ENCODE measurements at regions not wholly inside any gene's neighbourhood (a gene's known extent, or its start where the extent isn't known, plus 50 kb on each side); places are given as distances from the start of the nearest gene placed in this dataset.

DNA sequence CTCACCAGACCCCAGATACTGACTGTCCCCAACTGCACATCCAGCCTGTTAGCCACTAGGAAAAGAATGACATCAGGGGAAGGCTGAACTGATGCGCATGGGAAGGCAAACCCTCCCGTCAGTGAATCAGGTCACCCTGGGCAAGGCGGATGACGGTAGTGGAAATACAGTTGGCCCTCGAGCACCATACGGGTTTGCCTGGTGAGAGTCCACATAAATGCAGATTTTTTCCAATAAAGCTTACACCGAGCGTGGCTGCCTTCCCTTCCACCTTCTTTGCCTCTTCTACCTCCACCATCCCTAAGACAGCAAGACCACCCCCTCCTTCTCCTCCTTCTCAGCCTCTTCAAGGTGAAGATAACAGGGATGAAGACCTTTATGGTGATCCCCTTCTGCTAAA, 236.1 kb upstream of the TNRC6C start:
- no peak for DNase-seq

DNA sequence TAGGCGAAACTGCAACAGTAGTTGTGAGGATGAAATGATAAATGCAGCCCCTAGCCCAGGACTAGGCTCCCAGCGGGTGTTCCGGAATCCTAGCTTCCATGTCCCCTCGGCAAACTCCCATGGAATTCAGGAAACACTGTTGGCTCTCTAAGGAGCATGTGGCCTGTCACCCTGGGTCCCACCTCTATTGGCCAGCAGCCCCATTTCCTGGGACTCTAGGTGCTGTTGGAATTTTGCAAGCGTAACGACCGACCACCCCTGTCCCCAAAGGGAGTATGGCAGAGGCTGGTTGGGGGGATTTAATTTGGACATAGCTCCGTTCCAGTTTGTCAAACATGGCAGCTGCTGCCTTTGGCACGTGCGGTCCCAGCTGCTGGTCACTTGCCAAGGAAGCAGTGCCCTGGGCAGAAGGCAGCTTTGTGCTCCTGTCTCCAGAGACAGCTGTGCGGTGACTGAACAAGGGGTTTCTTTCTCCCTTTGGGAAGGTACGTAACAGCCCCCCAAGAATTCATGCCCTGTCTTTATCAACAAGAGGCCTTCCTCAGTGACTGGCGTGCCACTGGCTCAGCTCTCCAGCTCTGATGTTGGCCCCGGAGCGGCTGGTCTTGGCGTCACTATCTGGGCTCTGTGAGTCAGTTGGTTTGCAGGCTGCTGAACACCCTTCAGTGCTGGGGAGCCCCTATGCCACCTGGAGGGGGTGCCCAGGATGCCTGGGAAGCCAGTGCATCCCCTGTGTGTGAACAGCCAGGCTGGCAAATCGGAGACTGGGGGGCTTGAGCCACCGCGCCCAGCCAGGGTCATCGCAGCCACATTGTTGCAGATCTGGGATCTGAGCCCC, 235.2 kb upstream of the TNRC6C start:
- DNase-seq: peak; percentile 32

- peak; percentile 74 for DNase-seq
These were observed 234.3 kb upstream of the TNRC6C start for GRCh38 chr17:77723909-77724875.

DNA sequence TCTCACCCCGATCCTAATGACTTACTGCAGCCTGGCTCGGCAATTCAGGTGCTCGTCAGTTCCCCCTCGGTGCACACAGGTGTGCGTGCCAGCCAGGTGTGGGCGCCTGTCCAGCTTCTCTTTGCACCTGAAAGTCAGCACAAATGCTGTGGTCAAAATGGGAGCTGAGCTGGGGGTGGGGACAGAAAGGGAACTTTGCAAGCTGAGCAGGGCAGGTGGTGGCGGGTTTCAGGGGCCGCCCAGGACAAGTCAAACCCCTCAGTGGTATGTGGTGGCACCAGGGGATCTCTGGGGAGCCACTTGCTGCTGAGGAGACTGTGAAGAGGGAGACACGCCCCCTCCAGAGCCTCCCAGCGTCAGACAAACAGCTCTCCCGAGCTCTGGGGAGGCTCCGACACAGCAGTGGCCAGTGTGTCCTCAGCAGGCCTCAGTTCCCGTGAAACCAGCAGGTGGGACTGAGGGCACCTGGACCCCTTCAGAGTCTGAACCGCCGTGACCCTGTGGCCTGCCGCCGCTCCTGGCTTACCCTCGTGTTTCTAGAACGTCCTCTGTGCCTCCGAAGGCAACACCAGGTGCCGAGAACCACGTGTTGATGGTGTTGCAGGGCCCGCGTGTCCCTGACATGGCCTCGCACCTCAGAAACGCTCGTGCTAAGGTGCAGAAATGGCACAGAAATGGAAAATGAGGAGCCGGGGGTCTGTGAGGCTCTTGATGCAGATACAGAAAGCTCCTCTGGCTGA, 233.5 kb upstream of the TNRC6C start:
- peak; percentile 94 for DNase-seq

DNA sequence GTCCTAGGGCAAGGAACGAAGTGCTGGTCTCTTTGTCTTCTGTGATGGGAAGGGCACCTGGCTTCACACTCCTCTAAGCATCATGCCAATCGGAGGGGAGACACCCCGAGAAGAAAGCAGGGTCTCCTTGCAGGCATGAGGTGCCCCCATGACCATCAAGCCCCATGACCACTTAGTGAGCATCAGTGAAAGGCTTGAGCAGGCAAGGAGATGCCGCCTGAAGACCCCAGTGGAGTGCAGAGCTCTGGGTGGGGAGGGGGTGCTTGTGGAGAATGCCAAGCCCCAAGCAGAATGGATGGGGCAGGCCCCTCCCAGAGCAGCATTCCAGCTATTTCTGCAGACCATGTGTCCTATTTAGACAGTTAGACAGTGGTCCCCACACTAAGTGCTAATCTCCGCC, 232.7 kb upstream of the TNRC6C start:
- no peak for DNase-seq

- no peak for DNase-seq
These were observed 231.9 kb upstream of the TNRC6C start for GRCh38 chr17:77726549-77727006.

- DNase-seq: no peak
These were observed 231.4 kb upstream of the TNRC6C start for GRCh38 chr17:77727037-77727615.

DNA sequence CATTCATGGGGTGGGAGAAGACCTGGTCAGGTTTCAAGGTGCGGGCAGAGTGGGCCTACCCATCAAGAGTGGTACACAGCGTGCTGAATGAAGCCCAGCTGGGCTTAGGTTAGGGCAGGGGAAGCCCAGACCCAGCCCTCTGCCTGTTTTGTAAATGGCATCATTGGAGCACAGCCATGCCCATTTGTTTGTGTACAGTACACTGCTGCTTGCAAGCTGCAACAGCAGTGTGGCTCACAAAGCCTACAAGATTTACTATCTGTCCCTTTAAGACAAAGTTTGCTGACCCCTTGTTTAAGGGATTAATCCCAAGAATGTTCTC, 230.1 kb upstream of the TNRC6C start:
- DNase-seq: no peak

- DNase-seq: no peak
These were observed 229.6 kb upstream of the TNRC6C start for GRCh38 chr17:77728871-77729270.

GRCh38 chr17:77729587-77729986, 228.9 kb upstream of the TNRC6C start:
- DNase-seq: no peak

- DNase-seq: no peak
These were observed 228.1 kb upstream of the TNRC6C start for GRCh38 chr17:77730376-77730775.

DNA sequence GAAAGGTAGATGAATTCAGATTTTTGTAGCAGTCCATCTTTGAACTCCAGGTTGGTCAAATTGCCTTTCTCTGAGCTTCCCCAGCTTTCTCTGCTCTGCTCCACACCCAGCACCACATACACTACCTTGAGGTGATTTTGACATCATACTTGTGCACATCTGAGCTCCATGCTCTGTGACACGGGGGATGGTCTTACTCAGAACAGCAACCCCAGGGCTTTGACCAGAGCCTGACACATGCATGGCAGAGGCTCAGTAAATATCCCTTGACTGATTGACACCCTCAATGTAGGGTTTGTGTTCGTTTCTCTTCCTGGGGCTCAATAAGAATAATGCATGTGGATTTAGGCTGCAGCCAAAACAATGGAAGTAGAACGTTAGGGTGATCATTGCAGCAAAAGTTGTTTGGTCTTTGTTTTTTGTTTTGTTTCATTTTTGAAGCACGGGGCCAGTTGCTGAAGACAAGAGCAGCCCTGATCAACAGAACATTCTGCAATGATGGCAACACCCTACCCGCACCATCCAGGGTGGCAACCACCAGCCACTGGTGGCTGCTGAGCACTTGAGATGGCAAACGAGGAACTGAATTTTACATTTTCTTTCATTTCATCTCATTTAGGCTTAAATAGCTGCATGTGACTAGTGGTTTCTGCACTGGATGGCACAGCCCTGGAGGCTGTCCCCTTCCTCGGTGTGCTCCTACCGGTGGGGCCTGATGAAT, 224.8 kb upstream of the TNRC6C start:
- DNase-seq: no peak

GRCh38 chr17:77734371-77735080, 224.0 kb upstream of the TNRC6C start:
- peak; percentile 96 for DNase-seq

DNA sequence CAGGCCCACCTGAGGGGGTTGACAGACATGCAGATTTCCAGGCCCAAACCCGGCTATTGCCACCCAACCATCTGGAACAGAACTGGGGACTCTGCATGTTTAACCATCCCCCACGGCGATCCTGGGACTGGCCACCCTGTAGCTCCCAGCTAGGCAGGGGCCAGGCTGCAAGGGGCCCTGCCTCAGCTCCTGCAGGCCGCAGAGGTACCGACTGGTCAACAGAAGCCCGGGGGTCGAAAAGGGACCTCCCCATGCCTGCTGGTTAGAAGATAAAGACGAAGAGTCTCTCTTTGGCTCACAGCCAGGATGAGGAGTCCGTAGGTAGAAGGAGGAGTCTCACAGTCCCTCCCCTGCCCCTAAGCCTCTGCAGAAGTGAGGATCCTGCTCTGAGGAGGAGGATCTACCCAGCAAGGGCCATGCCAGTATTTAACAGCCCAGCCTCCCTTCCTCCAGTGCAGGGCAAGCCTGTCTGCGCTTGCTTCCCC, 223.4 kb upstream of the TNRC6C start:
- DNase-seq: no peak

GRCh38 chr17:77735566-77736198, 222.8 kb upstream of the TNRC6C start:
- peak; percentile 82 for DNase-seq

DNA sequence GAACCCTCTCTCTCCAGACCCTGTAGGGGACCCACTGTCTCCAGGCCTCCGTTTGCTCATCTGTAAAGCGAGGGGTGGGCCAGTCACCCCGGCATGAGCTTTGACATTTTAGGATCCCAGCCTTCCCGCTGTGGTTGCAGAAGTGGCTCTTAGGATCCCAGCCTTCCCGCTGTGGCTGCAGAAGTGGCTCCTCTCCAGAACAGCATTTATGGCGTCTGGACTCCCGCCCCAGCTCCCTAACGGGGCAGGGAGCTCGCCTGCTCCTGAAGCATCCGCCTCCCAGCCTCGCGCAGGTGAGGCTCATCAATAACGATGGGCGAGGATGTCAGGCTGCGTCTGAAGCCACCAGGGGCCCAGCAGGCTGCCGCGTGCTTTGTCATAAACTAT, 222.3 kb upstream of the TNRC6C start:
- DNase-seq: peak; percentile 32

- DNase-seq: no peak
These were observed 221.8 kb upstream of the TNRC6C start for GRCh38 chr17:77736721-77737120.

- DNase-seq: peak; percentile 96
These were observed 220.8 kb upstream of the TNRC6C start for GRCh38 chr17:77737442-77738265.

- peak; percentile 6 for DNase-seq
These were observed 219.6 kb upstream of the TNRC6C start for GRCh38 chr17:77738751-77739531.
